H1 (cell line): ENCODE measurements at regions not wholly inside any gene's neighbourhood (a gene's known extent, or its start where the extent isn't known, plus 50 kb on each side); places are given as distances from the start of the nearest gene placed in this dataset.

Experiments
- ASH2L ChIP-seq: fragments of 200-600, 300-600 bp; sonication (generic); IDR thresholded peaks from one replicate; pipeline ENCODE4 v1.7.1; 2017; ENCODE audit warnings: low read length
- BCL11A ChIP-seq, 2 experiments: IDR thresholded peaks; one replicate each; pipeline ENCODE4 v1.6.1; 2011; ENCODE audit warnings: low read depth in 2 of 2, low read length in 2 of 2, mild to moderate bottlenecking in 2 of 2
- CHD7 ChIP-seq: fragments of 300-600 bp; sonication (generic); IDR thresholded peaks from 2 replicates; pipeline ENCODE4 v1.7.1; 2012; ENCODE audit warnings: low read length, moderate library complexity, mild to moderate bottlenecking, inconsistent platforms; ENCODE audit not compliant: insufficient replicate concordance
- HDAC2 ChIP-seq, 2 experiments: fragments of 300-600 bp in 1 of 2; sonication (generic) in 1 of 2; IDR thresholded peaks; 2 replicates each; pipeline ENCODE4 v1.6.1; 2011 to 2012; ENCODE audit warnings: low read depth in 2 of 2, low read length in 2 of 2, mild to moderate bottlenecking in 2 of 2, moderate library complexity in 2 of 2, borderline replicate concordance in 1 of 2, inconsistent platforms in 1 of 2
- NANOG ChIP-seq: IDR thresholded peaks from 2 replicates; pipeline ENCODE4 v1.6.1; 2011; ENCODE audit warnings: low read length, low read depth, mild to moderate bottlenecking, inconsistent platforms; ENCODE audit not compliant: insufficient read depth, poor library complexity, severe bottlenecking
- SIX5 ChIP-seq: IDR thresholded peaks from 2 replicates; pipeline ENCODE4 v1.6.1; 2011; ENCODE audit warnings: mild to moderate bottlenecking, low read depth, low read length
- TAF1 ChIP-seq: IDR thresholded peaks from 2 replicates; pipeline ENCODE4 v1.6.1; 2011; ENCODE audit warnings: mild to moderate bottlenecking, low read depth, low read length

- TF ChIP-seq CHD7 (no peak), TAF1 (no peak), ASH2L (no peak), NANOG (no peak), BCL11A (IDR thresholded peaks at IDR 0.05; ENCODE audit: low read depth in 2 of 2, low read length in 2 of 2) (no peak), SIX5 (no peak), HDAC2 (IDR thresholded peaks at IDR 0.05; ENCODE audit: borderline replicate concordance in 1 of 2, low read depth in 2 of 2, low read length in 2 of 2) (no peak)
Observed at GRCh38 chr3:87488765-87489164, 212.4 kb upstream of the POU1F1 start (continued).
